Endothelial cell of umbilical vein (primary cell): ENCODE measurements at regions not wholly inside any gene's neighbourhood (a gene's known extent, or its start where the extent isn't known, plus 50 kb on each side); places are given as distances from the start of the nearest gene placed in this dataset.

Source experiments
- BruUV-seq: library from RNA; stranded (reverse); fragments of 400-500 nt; replicated peaks from 2 replicates; lab custom pipeline; 2021; lab: Mats Ljungman, UMichigan
- CTCF ChIA-PET: fragments of 300-600, 350-600 bp; sonication (Branson Sonifier 250); formaldehyde crosslinking; loops from one replicate; lab custom pipeline; 2021; ENCODE audit warnings: antibody characterized with exemption, inconsistent platforms; lab: Charles Lee
- POLR2A ChIA-PET: fragments of 300-600, 350-600 bp; sonication (Branson Sonifier 250); formaldehyde crosslinking; loops from one replicate; lab custom pipeline; 2021; ENCODE audit warnings: antibody characterized with exemption, inconsistent platforms; lab: Charles Lee
- DNase-seq: peaks from one replicate; pipeline ENCODE4 v3.0.0-alpha.2; 2011; ENCODE audit warnings: low read depth, low spot score
- FAIRE-seq: peaks from 2 replicates; lab custom pipeline; 2011; peaks lifted over from hg19 to GRCh38; lab: Jason Lieb, UNC
- H2AFZ ChIP-seq: 2 replicates; pipeline ENCODE4 v1.6.0; 2012; ENCODE audit warnings: low read depth, low read length, control low read depth, inconsistent platforms
- H3K27ac ChIP-seq: 2 replicates; pipeline ENCODE4 v1.5.1; 2011; ENCODE audit warnings: low read depth, mild to moderate bottlenecking, control low read depth, low read length, moderate library complexity; ENCODE audit not compliant: insufficient read depth
- H3K27me3 ChIP-seq, 2 experiments: 2 replicates each; pipeline versions ENCODE4 v1.6.0 to v1.6.1; 2011; ENCODE audit warnings: low read length in 2 of 2, mixed read lengths in 1 of 2; ENCODE audit not compliant: control insufficient read depth in 2 of 2, insufficient read depth in 2 of 2
- H3K36me3 ChIP-seq, 2 experiments: 2 replicates in 1 of 2; 3 replicates in 1 of 2; pipeline ENCODE4 v1.5.1; 2011; ENCODE audit warnings: low read length in 2 of 2, mild to moderate bottlenecking in 1 of 2, moderate library complexity in 1 of 2; ENCODE audit not compliant: control insufficient read depth in 2 of 2, insufficient read depth in 2 of 2; ENCODE audit errors: extremely low read depth in 1 of 2
- H3K4me1 ChIP-seq: 3 replicates; pipeline ENCODE4 v1.5.1; 2011; ENCODE audit warnings: mild to moderate bottlenecking, low read length; ENCODE audit not compliant: control insufficient read depth, insufficient read depth; ENCODE audit errors: extremely low read depth
- H3K4me2 ChIP-seq: 2 replicates; pipeline ENCODE4 v1.6.1; 2011; ENCODE audit warnings: low read length, control low read depth, mixed read lengths; ENCODE audit not compliant: insufficient read depth
- H3K4me3 ChIP-seq, 3 experiments: fragments of 200-600 bp in 1 of 3; sonication (generic), shearing (Covaris generic) in 1 of 3; replicated peaks in 1 of 3; 2 replicates each; pipeline ENCODE4 v1.5.1; 2011 to 2016; ENCODE audit warnings: control low read depth in 3 of 3, low read length in 3 of 3, mild to moderate bottlenecking in 2 of 3, inconsistent platforms in 1 of 3, low read depth in 1 of 3, moderate library complexity in 1 of 3; ENCODE audit not compliant: insufficient read depth in 1 of 3
- H3K79me2 ChIP-seq: 2 replicates; pipeline ENCODE4 v1.6.0; 2012; ENCODE audit warnings: low read length, inconsistent platforms; ENCODE audit not compliant: control insufficient read depth, insufficient read depth
- H3K9ac ChIP-seq: replicated peaks from 2 replicates; pipeline ENCODE3; 2011; ENCODE audit warnings: low read length, control low read depth; ENCODE audit not compliant: insufficient read depth; ENCODE audit errors: extremely low read depth
- H3K9me1 ChIP-seq: replicated peaks from 3 replicates; pipeline ENCODE4 v1.6.0; 2011; ENCODE audit warnings: mild to moderate bottlenecking, low read length; ENCODE audit not compliant: control insufficient read depth, insufficient read depth; ENCODE audit errors: extremely low read depth
- H3K9me3 ChIP-seq: replicated peaks from 2 replicates; pipeline ENCODE4 v1.5.1; 2012; ENCODE audit warnings: low read length, inconsistent platforms; ENCODE audit not compliant: control insufficient read depth, insufficient read depth
- H4K20me1 ChIP-seq: replicated peaks from 2 replicates; pipeline ENCODE3; 2011; ENCODE audit warnings: mild to moderate bottlenecking, low read length; ENCODE audit not compliant: control insufficient read depth, insufficient read depth; ENCODE audit errors: extremely low read depth
- CTCF ChIP-seq, 2 donors: IDR thresholded peaks; 1 replicate in 1 of 2; 2 replicates in 1 of 2; pipeline ENCODE4 v1.5.1; 2011; ENCODE audit warnings: low read length in 2 of 2, mild to moderate bottlenecking in 2 of 2, moderate library complexity in 2 of 2, control low read depth in 1 of 2, inconsistent platforms in 1 of 2, low read depth in 1 of 2; ENCODE audit not compliant: insufficient read depth in 1 of 2; ENCODE audit errors: extremely low read depth in 1 of 2
- EZH2 ChIP-seq: IDR thresholded peaks from 2 replicates; pipeline ENCODE4 v1.6.1; 2012; ENCODE audit warnings: borderline replicate concordance, low read depth, mild to moderate bottlenecking, moderate library complexity, low read length, inconsistent platforms; ENCODE audit not compliant: severe bottlenecking
- FOS ChIP-seq: IDR thresholded peaks from 2 replicates; pipeline ENCODE4 v1.6.1; 2011; ENCODE audit warnings: mild to moderate bottlenecking, low read length, moderate library complexity, borderline replicate concordance; ENCODE audit not compliant: insufficient read depth
- GATA2 ChIP-seq: IDR thresholded peaks from 2 replicates; pipeline ENCODE4 v1.7.0; 2011; ENCODE audit warnings: low read depth, mild to moderate bottlenecking, moderate library complexity, mixed read lengths, low read length; ENCODE audit not compliant: insufficient read length, insufficient read depth
- JUN ChIP-seq: IDR thresholded peaks from 2 replicates; pipeline ENCODE4 v1.6.1; 2011; ENCODE audit warnings: borderline replicate concordance, low read depth; ENCODE audit not compliant: insufficient read length, insufficient read depth
- MAX ChIP-seq: IDR thresholded peaks from 2 replicates; pipeline ENCODE4 v1.6.1; 2011; ENCODE audit not compliant: insufficient read depth, insufficient read length
- MYC ChIP-seq: IDR thresholded peaks from one replicate; pipeline ENCODE4 v1.6.1; 2011; ENCODE audit warnings: mild to moderate bottlenecking, low read depth, low read length
- POLR2A ChIP-seq: IDR thresholded peaks from 2 replicates; pipeline ENCODE4 v1.6.1; 2012; ENCODE audit warnings: low read depth, mild to moderate bottlenecking, control low read depth, low read length
- POLR2AphosphoS5 ChIP-seq: IDR thresholded peaks from 2 replicates; pipeline ENCODE4 v1.6.1; 2012; ENCODE audit warnings: low read depth, mild to moderate bottlenecking, control low read depth, low read length, moderate library complexity; ENCODE audit not compliant: insufficient read depth
- dilution Hi-C: fragments of 300-500 bp; cut with MboI; formaldehyde crosslinking; loops from one replicate; pipeline ENCODE4 v1.15.0; 2019; ENCODE audit warnings: low sequenced_read_pairs; ENCODE audit not compliant: extremely low pct_ligation_motif_present
- intact Hi-C: fragments of 100-400 bp; cut with micrococcal nuclease; formaldehyde crosslinking; loops from one replicate; pipeline ENCODE4 v1.10.0; 2022

GRCh38 chr18:78554944-78555608 is 424.5 kb upstream of the SALL3 start:
- BruUV-seq = no TSS peak
- H3K9me3 ChIP-seq = peaks cover 2% of the 10 kb centered on the region
- FAIRE-seq = no peak
- H3K27me3 ChIP-seq = no peaks in the 10 kb centered on the region
- H3K79me2 ChIP-seq = no peaks in the 10 kb centered on the region
- no peaks in the 10 kb centered on the region for H3K9me1 ChIP-seq
- intact Hi-C loops (no loop called here), dilution Hi-C loops (no loop called here)
- no peaks in the 10 kb centered on the region for H4K20me1 ChIP-seq
- no peak overlapping the region for H3K9ac ChIP-seq
- no peak overlapping the region for H3K4me2 ChIP-seq
- no peak overlapping the region for H2AFZ ChIP-seq
- H3K36me3 ChIP-seq = no peaks in the 10 kb centered on the region
- ChIA-PET CTCF (no interaction called here), POLR2A (no interaction called here)
- no peak for DNase-seq
- no peak overlapping the region for H3K27ac ChIP-seq
- H3K4me1 ChIP-seq = no peaks in the 10 kb centered on the region
- TF ChIP-seq JUN (no peak), CTCF (IDR thresholded peaks at IDR 0.05; ENCODE audit: extremely low read depth in 1 of 2, insufficient read depth in 1 of 2, low read depth in 1 of 2, low read length in 2 of 2) (no peak), FOS (no peak), POLR2A (no peak), EZH2 (no peak), MYC (no peak), POLR2AphosphoS5 (no peak), MAX (no peak), GATA2 (no peak)
- H3K4me3 ChIP-seq = no peak overlapping the region
